AG09309 (cell line): ENCODE measurements at regions not wholly inside any gene's neighbourhood (a gene's known extent, or its start where the extent isn't known, plus 50 kb on each side); places are given as distances from the start of the nearest gene placed in this dataset.

Source experiments
- DNase-seq: peaks from one replicate; pipeline ENCODE4 v3.0.0-alpha.2; 2010; ENCODE audit warnings: low read depth
- H3K4me3 ChIP-seq: 2 replicates; pipeline ENCODE4 v1.5.1; 2011; ENCODE audit warnings: mild to moderate bottlenecking, low read depth, low read length, moderate library complexity; ENCODE audit not compliant: control insufficient read depth
- CTCF ChIP-seq: IDR thresholded peaks from 2 replicates; pipeline ENCODE4 v1.5.1; 2011; ENCODE audit warnings: mild to moderate bottlenecking, low read depth, low read length, inconsistent platforms; ENCODE audit not compliant: insufficient read depth, control insufficient read depth; ENCODE audit errors: missing control alignments

- H3K4me3 ChIP-seq, result no peak overlapping the region
- TF ChIP-seq CTCF, result no peak
- DNase-seq, result no peak
Observed at GRCh38 chr11:105226766-105227165, 87.2 kb upstream of the CARD18 start.

- no peak for TF ChIP-seq CTCF
- DNase-seq, result no peak
- H3K4me3 ChIP-seq, result no peak overlapping the region
Observed at GRCh38 chr11:105226091-105226490, 86.5 kb upstream of the CARD18 start.

- no peak for DNase-seq
- no peak overlapping the region for H3K4me3 ChIP-seq
- no peak for TF ChIP-seq CTCF
Observed at GRCh38 chr11:105224482-105225253, 85.1 kb upstream of the CARD18 start.

- DNase-seq, result no peak
- TF ChIP-seq CTCF, result no peak
- no peak overlapping the region for H3K4me3 ChIP-seq
Observed at GRCh38 chr11:105220121-105220520, 80.6 kb upstream of the CARD18 start.

GRCh38 chr11:105219670-105220069, 80.1 kb upstream of the CARD18 start:
- DNase-seq, result no peak
- no peak overlapping the region for H3K4me3 ChIP-seq
- no peak for TF ChIP-seq CTCF

GRCh38 chr11:105219269-105219668, 79.7 kb upstream of the CARD18 start:
- no peak for DNase-seq
- no peak for TF ChIP-seq CTCF
- no peak overlapping the region for H3K4me3 ChIP-seq

GRCh38 chr11:105215528-105215927, 76.0 kb upstream of the CARD18 start:
- DNase-seq, result no peak
- H3K4me3 ChIP-seq, result no peak overlapping the region
- TF ChIP-seq CTCF, result no peak
